HG02588 (cell line): ENCODE measurements at regions not wholly inside any gene's neighbourhood (a gene's known extent, or its start where the extent isn't known, plus 50 kb on each side); places are given as distances from the start of the nearest gene placed in this dataset.
A peak's percentile ranks its signal among the peaks of the same experiment; 100 is the strongest.

Source experiments
- ATAC-seq: cut with Tn5 transposase; IDR thresholded peaks from one replicate; pipeline ENCODE4 v1.9.1; 2021; ENCODE audit warnings: mild to moderate bottlenecking, moderate library complexity; ENCODE audit not compliant: unreplicated experiment

- no peak for ATAC-seq
These were observed 58.4 kb downstream of the ARL4C start for GRCh38 chr2:234438305-234438977.

GRCh38 chr2:234437642-234438304, 59.1 kb downstream of the ARL4C start:
- ATAC-seq, result no peak

- ATAC-seq, result no peak
These were observed 60.4 kb downstream of the ARL4C start for GRCh38 chr2:234436482-234436837.

GRCh38 chr2:234435836-234436481, 60.9 kb downstream of the ARL4C start:
- ATAC-seq, result no peak

GRCh38 chr2:234433201-234433600, 63.7 kb downstream of the ARL4C start:
- ATAC-seq, result no peak

GRCh38 chr2:234430871-234431270, 66.0 kb downstream of the ARL4C start:
- ATAC-seq, result no peak

GRCh38 chr2:234429265-234429664, 67.6 kb downstream of the ARL4C start:
- no peak for ATAC-seq

GRCh38 chr2:234427081-234428061, 69.5 kb downstream of the ARL4C start:
- ATAC-seq, result no peak

- no peak for ATAC-seq
These were observed 70.3 kb downstream of the ARL4C start for GRCh38 chr2:234426616-234427015.

GRCh38 chr2:234425639-234426603, 71.0 kb downstream of the ARL4C start:
- peak; percentile 87 for ATAC-seq

GRCh38 chr2:234423884-234424283, 73.0 kb downstream of the ARL4C start:
- no peak for ATAC-seq

GRCh38 chr2:234422981-234423431, 73.9 kb downstream of the ARL4C start:
- no peak for ATAC-seq

- ATAC-seq, result no peak
These were observed 74.6 kb downstream of the ARL4C start for GRCh38 chr2:234422273-234422732.

- ATAC-seq, result no peak
These were observed 76.5 kb downstream of the ARL4C start for GRCh38 chr2:234420408-234420807.

GRCh38 chr2:234419726-234420125, 77.2 kb downstream of the ARL4C start:
- no peak for ATAC-seq

- no peak for ATAC-seq
These were observed 81.2 kb downstream of the ARL4C start for GRCh38 chr2:234415706-234416105.

- ATAC-seq, result no peak
These were observed 82.3 kb downstream of the ARL4C start for GRCh38 chr2:234414596-234414995.

GRCh38 chr2:234412726-234413125, 84.2 kb downstream of the ARL4C start:
- ATAC-seq, result no peak

GRCh38 chr2:234411793-234412192, 85.1 kb downstream of the ARL4C start:
- ATAC-seq, result peak; percentile 94

GRCh38 chr2:234410526-234410925, 86.4 kb downstream of the ARL4C start:
- ATAC-seq, result no peak
